ENCODE measurements at regions not wholly inside any gene's neighbourhood (a gene's known extent, or its start where the extent isn't known, plus 50 kb on each side); places are given as distances from the start of the nearest gene placed in this dataset.
"Not testable (repeated sequence)": the region's sequence is repeated elsewhere in the genome, so short reads cannot be mapped to it uniquely, and the experiment has no call there.

GRCh38 chr1:177665935-177666334, 303.9 kb downstream of the SEC16B start:
- DNase-seq (ENCODE audit: low spot score), result no peak
- TF ChIP-seq CTCF (IDR thresholded peaks at IDR 0.05; ENCODE audit: extremely low read depth, missing control alignments), result no peak

- DNase-seq (ENCODE audit: low spot score), result not testable (repeated sequence)
These were observed 305.1 kb downstream of the SEC16B start for GRCh38 chr1:177664742-177665141.

GRCh38 chr1:177660188-177660587, 309.7 kb downstream of the SEC16B start:
- no peak for TF ChIP-seq CTCF (IDR thresholded peaks at IDR 0.05; ENCODE audit: extremely low read depth, missing control alignments)
- no peak for DNase-seq (ENCODE audit: low spot score)

GRCh38 chr1:177659281-177659680, 310.6 kb downstream of the SEC16B start:
- DNase-seq (ENCODE audit: low spot score), result no peak
- no peak for TF ChIP-seq CTCF (IDR thresholded peaks at IDR 0.05; ENCODE audit: extremely low read depth, missing control alignments)

GRCh38 chr1:177656598-177656997, 313.3 kb downstream of the SEC16B start:
- no peak for TF ChIP-seq CTCF (IDR thresholded peaks at IDR 0.05; ENCODE audit: extremely low read depth, missing control alignments)
- DNase-seq (ENCODE audit: low spot score), result no peak

GRCh38 chr1:177650947-177651346, 318.9 kb downstream of the SEC16B start:
- TF ChIP-seq CTCF (IDR thresholded peaks at IDR 0.05; ENCODE audit: extremely low read depth, missing control alignments), result no peak
- DNase-seq (ENCODE audit: low spot score), result no peak

GRCh38 chr1:177648731-177649265, 321.1 kb downstream of the SEC16B start:
- TF ChIP-seq CTCF (IDR thresholded peaks at IDR 0.05; ENCODE audit: extremely low read depth, missing control alignments), result no peak
- no peak for DNase-seq (ENCODE audit: low spot score)

- DNase-seq (ENCODE audit: low spot score), result no peak
- TF ChIP-seq CTCF (IDR thresholded peaks at IDR 0.05; ENCODE audit: extremely low read depth, missing control alignments), result no peak
These were observed 321.7 kb downstream of the SEC16B start for GRCh38 chr1:177648138-177648537.
